NCI-H1105 (cell line): ENCODE measurements at regions not wholly inside any gene's neighbourhood (a gene's known extent, or its start where the extent isn't known, plus 50 kb on each side); places are given as distances from the start of the nearest gene placed in this dataset.

ENCODE experiments used
- DNase-seq: peaks from one replicate; lab custom pipeline; 2025; lab: John Stamatoyannopoulos, UW

DNA sequence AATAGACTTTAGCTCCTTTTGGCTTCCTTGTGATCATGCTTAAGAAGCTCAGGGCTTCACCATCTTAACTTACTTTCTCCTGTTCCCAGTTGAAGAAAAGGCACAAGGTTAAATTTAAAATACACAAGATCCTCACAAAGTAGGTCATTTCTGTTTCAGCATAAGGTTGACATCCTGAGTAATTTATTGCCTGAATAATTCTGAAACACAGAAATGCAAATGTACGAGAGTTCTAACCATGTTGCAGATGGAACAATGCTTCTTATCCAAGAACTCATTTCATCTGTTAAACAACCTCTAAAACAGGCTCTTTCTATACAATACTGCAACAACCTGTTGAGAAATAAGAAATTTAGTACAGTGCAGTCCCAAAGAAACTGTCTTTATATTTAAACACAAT is 395.2 kb downstream of the BCL11A start:
- no peak for DNase-seq

DNA sequence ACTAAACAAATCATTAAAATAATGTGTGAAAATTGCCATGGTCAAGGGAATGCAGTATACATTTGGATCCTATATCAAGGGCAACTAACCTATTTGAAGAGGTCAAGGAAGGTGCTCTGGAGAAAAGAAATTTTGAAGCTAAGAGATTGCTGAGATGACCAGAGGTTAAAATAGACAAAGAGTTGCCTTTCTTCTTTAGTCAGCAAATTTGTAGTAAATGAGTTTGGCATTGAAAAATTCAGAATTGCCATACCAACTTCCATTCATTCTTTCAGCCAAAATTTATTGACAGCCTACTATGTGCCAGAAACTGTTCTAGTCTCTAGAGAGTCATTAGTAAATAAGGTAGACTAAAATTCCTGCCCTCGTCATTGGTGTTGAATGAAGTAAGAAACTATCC is 396.2 kb downstream of the BCL11A start:
- no peak for DNase-seq

DNA sequence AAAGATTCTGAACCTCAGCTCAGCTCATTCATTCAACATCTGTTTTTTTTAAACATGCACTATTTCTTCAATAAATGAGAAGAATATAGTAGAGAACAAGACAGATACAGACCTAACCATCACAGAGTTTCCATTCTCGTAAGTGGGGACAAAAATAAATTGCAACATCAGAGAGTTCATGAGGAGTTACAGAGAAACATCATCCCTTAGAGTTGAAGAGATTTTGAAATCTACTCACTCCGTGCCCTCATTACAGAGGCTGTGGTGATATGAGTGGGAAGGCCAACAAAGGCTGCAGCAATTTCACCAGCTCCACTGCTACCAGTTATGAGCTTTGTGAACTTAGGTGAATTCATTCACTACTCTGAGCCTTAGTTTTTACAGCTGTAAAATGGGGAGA is 399.3 kb downstream of the BCL11A start:
- DNase-seq, result no peak

DNA sequence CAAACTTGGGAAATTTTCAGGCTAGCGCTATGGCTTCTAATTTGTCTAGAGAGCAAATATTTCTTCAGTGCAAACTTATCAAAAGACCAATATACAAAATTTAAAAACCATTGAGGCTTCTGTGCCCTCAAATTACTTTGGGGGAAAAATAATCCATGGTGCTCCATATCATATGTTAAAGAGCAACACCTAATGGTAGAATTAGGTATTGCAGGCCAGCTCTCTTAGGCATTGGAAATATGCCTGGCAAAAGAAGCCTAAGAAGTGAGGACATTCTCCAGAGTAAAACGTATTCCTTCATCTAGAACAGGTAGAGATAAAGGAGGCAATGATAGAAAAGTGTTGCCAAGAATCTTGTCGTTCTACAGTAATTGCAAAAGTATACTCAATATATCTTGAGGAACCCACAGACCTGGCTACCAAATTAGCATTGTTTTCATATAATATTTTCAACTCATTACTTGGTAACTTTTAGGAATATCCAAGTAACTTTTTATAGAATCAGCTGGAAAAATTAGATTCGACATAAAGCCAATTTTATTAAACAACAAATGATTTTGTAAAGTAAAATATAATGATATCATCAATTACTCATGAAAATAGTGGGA is 401.1 kb downstream of the BCL11A start:
- DNase-seq, result no peak

DNA sequence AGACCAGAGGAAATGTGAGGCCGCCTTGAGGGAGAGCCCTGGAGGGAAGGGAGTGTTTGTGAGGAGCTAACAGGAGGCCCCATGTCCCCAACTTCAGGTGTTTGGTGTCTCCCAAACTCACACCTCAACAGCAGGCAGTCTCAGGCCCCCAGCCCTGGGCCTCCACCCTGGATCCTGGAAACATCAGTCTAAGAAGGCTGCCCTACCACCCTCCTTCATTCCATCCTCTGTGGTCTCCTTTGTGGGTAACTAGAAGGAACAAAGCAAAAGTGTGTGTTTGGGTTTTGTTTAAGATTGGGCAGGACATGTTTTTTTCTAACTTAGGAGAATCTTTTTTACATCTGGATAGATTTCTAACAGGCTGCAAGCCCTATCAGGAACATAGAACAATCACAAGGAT is 404.3 kb downstream of the BCL11A start:
- DNase-seq, result no peak

DNA sequence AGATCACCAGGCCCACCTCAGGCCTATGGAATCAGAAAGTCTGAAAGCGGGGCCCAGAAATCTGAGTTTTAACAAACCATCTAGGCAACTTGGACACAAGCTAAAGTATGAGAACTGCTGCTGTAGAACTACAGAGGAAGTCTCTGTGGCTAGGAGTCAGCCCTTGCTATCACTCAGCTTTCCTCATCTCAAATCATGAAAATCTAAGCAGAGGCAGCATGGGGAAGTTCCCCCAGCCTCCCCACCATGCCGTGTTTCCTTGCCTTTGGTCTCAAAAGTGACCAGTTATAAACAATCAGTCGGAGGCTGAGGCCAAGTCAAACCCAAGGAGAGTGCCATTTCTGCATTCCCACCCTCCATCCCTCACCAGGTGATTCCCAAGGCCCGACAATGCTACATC is 404.7 kb downstream of the BCL11A start:
- DNase-seq, result no peak

DNA sequence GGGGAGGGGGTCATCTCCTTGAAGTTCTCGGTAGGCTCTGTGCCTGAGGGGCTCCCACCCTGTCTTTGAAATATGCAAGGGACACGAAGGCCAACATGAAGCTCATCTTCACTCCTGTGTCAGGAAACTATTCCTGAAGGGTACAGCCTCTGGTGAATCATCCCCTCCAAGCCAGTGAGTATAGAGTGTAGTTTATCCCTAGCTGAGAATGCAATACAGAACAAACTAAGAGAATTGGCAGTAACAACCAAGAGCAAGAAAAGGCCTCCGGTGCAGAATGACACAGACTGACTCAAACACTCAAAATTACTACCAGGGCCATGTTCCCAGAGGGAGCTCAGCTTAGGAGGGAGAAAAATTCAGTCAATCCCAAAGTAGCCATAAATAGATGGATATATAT is 413.3 kb downstream of the BCL11A start:
- DNase-seq, result no peak

DNA sequence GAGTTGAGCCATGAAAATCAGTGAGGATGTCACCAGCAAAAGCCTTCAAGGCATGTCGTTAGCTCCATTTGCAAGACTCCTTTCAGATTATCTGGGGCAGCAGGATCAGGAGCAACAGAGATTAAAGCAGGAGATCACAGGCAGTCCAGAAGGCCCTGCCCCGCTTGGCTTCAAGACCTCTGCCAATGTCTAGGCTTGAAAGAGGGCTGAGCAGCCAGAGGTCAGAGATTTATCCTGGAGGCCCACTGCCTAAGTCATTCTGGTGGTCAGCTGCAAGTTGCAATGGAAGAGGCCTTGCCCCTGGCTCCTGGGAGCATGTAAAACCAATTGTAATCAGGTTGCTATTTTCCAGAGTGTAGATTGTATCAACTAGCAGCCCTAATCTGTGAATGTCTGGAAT is 416.5 kb downstream of the BCL11A start:
- no peak for DNase-seq

DNA sequence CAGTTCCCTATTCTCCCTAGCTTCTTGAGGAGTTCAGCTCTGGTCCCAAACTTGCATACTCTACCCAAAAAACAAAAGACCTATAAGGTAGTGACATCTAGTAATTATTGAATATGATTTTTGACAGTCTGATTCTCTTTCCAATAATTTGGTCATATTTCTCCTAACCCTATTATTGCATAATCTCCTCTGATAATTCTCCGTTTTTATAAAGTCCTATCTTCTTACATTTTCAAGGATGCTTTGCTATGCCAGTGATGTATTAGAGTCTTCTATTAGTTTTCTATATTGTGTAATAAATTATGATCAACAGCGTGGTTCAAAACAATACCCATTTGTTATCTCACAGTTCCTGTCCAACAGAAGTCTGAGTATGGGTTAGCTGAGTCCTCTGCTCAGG is 426.3 kb downstream of the BCL11A start:
- no peak for DNase-seq

DNA sequence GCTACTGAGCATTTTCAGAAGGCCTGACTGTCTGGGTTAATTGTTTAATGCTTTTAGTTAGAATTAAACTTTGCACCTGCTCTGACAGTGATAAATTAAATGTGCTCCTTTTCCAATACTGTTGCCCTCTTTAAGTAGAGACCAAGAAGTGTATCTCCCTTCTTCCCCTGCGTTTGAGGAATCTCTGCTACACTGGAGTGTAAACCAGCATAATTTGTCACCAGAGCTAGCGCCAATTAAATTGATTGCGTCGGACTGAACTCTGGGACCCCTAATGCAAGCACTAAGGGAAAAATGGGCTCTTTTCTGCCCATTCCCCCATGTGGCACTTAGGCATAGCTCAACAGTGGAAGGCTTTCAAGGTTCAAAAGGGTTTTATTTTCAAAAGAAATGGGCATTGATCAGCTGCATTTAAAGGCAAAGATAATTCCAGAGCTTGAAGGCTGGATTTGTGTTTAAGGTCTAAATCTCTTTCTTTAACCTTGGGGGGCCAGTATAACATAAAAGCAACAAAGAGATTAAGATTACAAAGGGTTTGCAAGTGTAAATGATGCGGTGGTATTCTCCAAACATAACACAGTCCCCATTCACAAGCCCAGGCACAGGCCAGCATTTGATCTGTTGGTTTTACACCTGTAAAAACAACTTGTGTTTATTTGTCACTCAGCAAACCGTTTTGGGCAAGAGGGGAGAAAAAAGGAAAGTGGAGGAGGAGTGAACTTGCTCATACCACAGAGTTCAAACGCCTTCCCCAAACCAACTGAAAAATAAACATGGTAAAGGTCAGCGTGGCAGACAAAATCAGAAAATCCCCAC is 427.6 kb downstream of the BCL11A start:
- no peak for DNase-seq

DNA sequence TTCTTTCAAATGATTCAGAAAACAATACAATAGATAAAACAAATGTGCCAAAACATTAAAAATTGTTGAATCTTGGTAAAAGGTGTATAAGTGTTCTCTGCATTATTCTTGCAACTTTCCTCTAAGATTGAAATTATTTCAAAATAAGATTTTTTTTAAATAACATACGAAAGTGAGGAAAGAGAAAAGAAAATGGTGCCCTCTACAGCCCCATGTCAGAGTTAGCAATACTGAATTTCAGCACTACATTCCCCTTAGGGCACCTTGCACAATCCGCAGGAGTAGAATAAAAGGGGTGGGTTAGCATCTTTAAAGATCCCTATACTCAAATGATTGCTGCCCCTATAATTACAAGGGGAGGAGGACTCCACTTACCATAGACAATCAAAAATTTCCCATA is 433.7 kb downstream of the BCL11A start:
- no peak for DNase-seq

DNA sequence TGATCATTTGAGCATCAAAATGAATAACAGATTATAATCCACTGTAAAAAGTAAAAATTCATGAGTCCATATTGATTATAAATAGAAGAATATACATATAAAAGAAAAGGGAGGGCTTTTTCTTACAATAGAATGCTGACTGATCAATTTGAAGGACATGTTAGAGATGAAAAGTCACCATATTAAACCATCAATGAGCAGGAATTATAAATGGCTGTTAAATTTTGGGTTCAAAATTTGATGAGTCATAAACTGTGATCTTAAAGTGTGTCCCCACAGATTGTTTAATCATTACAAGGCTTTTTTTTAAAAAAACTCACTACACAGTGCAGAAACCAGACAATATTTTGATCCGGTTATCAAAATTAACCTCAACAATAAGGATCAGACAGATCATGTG is 434.5 kb downstream of the BCL11A start:
- DNase-seq, result no peak

DNA sequence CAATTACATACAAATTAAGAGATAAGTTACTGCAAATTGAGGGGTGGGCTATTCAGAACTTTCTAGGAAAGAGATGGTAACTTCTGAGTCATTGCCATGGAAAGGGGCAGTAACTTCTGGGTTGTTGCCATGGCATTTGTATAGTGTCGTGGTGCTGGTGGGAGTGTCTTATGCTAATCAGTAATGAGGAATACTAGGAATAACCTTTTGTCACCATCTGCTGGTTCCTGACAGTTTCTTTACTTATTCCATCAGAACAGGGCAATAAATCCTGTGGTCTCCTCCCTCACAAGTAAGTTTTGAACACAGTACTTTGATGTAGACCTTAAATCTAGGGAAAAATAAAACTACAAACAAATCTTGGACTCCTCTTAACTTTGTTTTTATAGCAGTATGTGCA is 435.4 kb downstream of the BCL11A start:
- no peak for DNase-seq

DNA sequence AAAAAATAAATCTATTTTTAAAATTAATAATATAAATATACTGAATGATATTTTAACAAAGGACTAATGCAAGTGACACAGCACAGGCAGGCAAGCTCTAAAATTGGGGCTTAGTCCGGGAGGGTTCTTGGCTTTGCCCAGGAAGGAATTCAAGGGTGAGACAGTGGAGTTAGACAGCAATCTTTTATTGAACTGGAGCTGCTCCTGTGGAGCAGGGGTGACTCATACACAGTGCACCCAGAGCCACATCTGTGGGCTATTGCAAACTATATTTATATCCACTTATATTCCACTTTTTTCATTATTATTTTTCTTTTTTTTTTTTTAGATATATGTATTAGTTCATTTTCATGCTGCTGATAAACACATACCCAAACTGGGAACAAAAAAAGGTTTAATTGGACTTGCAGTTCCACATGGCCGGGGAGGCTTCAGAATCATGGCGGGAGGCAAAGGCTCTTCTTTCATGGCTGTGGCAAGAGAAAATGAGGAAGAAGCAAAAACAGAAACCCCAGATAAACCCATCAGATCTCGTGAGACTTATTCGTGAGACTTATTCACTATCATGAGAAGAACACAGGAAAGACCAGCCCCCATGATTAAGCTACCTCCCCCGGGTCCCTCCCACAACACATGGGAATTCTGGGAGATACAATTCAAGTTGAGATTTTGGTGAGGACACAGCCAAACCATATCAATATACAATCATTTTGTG is 437.1 kb downstream of the BCL11A start:
- DNase-seq, result no peak

DNA sequence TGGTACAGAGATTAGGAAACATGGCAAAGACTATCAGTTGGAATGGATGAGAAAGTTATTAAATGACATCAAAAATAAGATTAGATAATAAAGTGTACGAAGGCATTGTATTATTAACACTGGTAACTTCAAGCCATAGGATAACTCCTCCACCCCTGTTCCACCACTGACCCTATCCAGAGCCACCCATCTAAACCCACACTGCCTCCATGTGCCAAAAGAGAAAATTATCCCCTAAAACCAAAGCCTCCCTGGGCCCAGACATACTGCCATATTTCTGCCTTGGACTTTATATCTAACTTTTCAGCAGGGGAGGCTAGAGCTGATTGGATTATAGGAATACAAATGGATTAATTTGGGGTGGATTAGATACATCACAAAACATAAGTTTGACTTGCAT is 443.7 kb downstream of the BCL11A start:
- DNase-seq, result no peak

DNA sequence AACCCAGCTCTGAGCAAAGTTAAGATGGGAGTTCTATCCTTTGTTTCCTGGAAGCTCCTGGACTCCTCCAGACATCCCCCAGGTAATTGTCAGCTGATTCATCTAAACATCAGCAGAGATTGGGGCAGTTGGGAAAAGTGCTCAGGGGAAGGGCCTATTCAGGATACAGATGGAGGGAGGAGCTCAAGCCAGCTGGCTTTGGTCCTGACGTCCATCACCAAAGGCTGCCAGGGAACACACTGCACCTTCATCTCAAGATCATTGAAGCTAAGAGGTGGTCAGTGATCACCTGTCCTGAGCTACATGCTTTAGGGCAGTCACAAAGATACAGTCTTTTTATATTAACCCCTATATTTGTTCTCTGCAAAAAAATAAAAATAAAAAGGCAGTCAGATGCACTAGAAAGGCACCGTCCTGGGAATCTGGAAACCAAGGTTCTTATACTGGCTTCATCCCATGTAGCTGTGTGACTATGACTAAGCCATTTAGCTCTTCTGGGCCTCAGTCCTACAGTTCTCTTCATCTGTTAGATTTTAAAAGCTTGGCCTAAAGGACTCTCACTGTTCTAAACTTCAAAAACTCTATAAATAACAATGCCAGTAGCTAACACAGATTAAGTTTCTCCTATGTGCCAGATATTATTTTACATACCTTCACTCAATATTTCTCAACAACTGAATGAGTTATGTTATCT is 446.5 kb downstream of the BCL11A start:
- no peak for DNase-seq

DNA sequence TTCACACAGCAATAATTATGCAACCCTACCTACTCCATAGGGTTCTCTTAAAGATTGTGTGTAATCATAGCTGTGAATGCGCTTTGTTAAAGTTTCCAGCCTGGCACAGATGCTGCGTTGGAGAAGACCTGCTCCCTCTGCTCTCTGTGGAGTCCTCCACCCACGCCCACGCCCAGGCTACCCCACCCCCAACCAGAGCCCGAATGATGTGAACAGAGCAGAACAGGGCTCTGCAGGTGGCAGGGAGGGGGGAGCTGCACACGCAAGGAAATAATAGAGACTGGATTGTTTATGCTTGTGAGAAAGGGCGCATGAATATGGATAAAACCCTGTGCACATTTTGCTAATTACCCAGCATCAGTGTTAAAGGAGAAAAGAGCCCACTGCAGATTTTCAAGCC is 447.5 kb downstream of the BCL11A start:
- no peak for DNase-seq

DNA sequence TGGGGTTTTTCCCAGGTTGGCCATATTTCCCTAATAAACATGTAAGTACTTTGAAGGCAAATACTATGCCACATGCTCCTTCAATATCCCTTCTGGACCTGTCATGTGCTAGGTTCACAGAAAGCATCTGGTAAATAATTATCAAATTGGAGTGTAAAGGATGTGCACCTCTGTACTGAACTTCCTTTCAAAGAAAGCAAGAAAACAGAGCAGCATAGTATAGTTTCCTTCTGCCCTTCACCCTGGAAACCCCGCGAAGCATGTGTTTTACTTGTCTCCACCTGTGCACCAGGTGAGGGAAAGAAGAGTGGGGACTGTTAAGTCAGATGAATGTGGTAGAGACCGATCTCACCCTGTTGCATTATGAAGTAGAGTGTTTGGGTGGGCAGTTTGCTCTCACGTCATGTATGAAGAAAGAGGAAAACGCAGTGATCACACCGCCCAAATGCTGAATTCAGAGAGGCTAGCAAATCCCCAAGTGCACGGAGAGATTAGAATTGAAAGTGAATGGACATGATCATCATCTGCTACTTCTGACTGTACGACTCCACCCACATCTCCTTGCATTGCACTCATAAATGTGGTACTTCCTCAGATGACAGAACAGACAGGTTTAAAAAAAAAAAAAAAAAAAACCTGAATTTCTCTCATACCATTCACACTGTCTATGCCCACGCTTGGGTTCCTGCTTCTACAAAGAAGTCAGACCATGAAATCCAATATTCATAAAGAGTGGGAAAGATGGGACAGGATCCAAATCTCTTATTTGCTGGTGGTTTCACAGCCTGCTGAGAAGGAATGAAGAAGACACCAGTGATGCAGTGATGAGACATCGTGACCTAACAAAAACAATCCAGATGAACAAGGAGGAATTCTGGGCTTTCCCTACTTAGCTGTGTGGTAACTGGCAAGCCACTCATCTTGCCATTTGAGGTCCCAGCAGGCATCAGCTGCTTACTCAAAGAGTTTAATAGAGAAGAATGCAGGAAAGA is 448.6 kb downstream of the BCL11A start:
- no peak for DNase-seq

DNA sequence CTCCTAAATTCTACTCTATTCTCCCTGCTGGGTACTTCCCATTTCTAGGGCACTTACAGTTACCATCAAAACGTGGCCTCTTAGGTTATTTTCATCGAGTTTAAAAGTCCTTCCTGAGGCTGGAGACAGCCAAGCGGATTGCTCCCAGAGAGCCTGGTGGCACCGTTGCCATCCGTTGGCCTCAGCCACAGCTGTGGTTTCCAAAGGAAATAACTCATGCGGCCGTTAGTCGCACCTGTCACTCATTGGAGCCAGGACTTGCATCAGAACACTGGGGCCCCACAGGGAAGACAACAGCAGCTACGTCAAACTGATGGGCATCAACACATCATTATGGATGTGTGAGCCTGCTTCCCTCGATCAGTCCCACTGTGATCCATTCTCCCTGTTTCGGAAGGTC is 453.4 kb downstream of the BCL11A start:
- no peak for DNase-seq

DNA sequence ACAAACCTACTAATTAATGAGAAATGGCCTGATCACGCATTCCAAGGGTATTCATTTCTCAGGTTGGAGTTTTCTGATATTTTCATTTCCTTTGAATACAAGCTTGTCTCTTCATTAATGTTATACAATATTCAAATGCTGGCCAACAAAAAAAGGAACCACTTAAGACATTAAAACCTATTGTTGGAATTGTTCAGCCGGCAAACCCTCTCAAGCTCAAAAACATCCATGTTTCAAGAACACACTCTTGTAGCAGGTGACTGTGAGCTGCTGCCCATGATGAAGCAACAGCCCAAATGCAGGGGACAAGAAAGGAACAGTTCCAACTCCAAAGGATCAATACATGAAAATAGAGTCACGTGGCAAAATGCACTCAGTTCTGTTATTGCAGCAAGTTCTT is 454.5 kb downstream of the BCL11A start:
- DNase-seq, result no peak

DNA sequence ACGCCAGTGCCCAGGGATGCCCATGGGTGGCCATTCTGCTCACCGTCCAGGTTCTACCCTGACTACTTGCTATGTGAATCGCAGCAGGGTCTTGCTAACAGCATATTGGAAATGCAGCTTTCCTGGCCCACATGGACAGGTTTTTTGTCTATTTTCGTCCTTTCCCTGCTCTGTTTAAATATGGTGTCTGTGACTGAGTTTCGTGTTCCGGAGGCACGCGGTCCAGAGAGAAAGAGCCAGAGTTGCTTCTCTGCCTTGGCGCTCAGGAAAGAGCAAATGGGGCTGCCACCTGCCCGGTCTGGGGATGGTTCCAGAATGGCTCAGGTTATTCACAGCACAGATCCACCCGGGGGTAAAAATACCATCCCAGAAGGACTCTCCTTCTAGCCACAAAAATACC is 456.2 kb downstream of the BCL11A start:
- DNase-seq, result no peak

DNA sequence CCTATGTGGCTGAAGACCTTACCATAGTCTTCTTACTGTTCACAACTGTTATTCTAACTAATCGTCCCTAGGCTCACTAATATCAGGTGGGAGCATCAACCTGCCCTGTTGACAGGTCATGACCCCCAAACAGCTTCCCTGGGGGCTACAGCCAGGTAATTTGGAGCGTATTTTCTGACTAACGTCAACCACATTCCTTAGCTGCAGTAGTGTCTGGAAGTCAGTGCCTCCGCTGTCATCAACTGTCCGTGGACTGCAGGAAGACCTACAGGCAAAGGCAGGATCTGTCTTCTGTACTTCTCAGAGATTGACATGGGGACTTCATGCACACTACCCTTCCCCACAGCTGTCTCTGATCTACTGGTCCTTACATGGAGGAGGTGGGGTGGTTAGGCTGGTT is 456.9 kb downstream of the BCL11A start:
- no peak for DNase-seq
